Activated CD8-positive, alpha-beta memory T cell treated with anti-CD3 and anti-CD28 coated beads for 24 hours (primary cell): ENCODE measurements at regions not wholly inside any gene's neighbourhood (a gene's known extent, or its start where the extent isn't known, plus 50 kb on each side); places are given as distances from the start of the nearest gene placed in this dataset.
"Not testable (repeated sequence)": the region's sequence is repeated elsewhere in the genome, so short reads cannot be mapped to it uniquely, and the experiment has no call there.

ENCODE experiments used
- DNase-seq: peaks from one replicate; pipeline ENCODE4 v3.0.0-alpha.2; 2020

DNA sequence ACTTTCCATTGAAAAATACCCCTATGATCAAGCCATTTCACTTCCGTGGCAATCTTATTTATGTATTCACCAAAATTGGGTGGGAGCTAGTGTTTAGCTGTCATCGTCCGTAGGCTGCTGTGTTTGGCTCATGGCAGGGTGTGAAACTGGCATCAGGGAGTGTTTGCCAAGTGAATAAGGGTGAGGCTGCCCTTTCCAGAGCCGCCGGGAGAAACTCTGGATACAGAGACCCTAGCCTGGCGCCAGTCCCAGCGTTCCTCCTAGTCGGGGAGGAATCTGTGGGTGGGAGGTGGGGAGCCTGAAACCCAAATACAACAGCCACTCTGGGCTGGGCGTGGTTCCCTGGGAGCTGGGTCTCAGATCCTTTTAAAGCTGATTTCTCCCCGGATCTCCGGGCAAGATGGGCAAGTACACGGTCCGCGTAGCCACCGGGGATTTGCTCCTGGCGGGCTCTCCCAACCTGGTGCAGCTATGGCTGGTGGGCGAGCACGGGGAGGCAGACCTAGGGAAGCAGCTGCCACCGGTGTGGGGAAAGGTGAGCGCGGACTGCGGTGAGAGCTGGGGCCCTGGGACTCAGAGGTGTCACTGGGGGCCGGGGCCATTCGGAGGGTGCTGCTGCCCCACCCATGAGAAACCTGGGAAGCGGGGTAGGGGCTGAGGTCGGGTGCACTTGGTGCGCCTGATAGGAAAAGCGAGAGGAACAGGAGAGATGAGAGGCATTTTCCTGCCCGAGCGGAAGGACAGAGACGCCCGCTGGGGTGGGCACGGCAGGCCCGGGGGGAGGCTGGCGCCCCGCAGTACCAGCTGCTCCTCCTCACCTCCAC lies 62.1 kb upstream of the TEKT1 start:
- DNase-seq = no peak

DNA sequence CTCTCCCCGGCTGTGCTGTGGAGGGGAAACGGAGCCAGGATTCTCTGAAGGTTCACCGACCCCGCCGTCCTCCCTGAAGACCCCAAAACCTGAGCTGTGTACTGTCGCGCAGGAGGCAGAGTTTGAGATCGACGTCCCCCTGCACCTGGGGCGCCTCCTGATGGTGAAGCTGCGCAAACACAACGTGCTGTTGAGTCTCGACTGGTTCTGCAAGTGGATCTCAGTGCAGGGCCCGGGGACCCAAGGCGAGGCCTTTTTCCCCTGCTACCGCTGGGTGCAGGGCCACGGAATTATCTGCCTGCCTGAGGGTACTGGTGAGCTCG lies 62.6 kb upstream of the TEKT1 start:
- peak; percentile 67 for DNase-seq

DNA sequence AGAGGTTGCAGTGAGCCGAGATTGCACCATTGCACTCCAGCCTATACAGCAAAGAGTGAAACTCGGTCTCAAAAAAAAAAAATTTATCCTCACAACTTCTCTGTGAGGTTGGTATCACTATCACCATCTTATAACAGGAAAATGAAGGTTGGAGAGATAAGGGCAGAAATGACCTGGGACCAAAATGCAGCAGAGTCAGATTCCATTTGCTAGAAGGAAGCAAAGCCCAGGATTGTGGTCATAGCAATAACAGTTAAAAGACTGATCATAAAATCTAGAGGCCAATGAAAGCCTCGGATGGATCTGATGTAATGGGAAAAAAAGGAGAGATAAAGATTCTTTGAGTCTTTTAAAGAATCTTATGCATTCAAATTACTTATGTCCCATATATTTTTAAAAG lies 69.6 kb upstream of the TEKT1 start:
- no peak for DNase-seq

DNA sequence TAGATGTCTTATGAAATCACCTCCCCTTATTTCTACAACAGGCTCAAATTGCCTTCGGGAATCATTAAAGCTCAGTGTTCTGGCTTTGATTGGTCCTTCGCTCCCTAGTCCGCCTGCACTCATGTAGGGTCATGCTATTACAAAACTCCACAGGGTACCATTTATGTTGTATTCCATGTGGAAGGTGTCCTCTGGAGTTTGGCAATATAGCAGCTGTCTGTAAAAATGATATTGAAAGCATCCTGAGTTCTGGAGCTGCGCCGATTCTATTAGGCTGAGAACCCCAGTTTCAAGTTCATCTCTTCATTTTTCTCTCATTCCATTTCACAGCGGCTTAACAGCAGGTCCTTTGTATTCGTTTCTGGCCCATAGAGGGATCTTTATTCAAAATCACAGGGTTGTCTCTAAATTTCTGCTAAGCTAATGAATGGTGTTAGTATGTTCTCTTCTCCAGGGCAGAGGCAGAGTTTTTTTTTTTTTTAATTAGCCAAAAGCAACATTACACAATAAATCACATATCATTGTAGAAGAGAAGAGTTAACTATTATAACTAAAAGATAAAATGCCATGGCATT lies 71.9 kb upstream of the TEKT1 start:
- no peak for DNase-seq

DNA sequence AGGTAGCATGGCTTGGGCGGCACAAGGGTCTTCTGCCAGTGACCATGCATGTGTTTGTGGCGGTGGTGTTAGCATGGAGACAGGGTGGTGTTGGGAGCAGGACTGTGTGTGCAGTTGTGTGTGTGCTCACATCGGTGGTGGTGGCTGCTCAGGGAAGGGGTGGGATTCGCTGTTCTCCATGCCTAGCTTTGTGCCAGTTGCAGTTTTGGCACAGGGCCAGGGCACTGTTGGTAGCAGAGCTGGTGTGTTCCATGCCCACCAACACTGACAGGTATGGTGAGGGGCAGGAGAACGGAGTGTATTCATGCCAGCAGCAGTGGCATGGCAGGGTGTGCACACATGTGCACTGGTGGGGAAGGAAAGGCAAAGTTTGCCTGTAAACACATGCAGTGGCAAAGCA lies 77.3 kb upstream of the TEKT1 start:
- DNase-seq = no peak

DNA sequence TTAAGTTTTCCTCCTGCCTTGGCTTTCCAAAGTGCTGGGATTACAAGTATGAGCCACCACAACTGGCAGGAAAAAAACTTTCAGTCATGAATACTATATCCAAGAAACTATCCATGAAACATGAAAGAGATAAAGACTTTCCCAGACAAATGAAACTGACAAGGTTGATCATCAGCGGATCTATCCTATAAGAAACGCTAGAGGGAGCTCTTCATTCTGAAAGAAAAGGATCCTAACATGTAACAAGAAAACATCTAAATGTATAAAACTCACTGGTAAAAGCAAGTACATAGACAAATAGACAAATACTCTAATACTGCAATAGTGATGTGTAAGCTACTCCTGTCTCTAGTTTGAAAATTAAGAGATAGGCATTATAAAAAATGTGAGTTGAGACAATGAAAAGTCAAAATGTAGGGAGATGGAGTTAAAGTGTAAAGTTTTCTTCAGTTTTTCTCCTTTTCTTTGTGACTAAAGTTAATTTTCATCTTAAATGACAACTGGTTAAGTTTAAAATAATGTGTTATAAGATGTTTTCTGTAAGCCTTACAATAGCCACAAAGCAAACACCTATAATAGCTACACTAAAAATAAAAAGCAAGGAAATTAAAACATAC lies 79.6 kb upstream of the TEKT1 start:
- no peak for DNase-seq

DNA sequence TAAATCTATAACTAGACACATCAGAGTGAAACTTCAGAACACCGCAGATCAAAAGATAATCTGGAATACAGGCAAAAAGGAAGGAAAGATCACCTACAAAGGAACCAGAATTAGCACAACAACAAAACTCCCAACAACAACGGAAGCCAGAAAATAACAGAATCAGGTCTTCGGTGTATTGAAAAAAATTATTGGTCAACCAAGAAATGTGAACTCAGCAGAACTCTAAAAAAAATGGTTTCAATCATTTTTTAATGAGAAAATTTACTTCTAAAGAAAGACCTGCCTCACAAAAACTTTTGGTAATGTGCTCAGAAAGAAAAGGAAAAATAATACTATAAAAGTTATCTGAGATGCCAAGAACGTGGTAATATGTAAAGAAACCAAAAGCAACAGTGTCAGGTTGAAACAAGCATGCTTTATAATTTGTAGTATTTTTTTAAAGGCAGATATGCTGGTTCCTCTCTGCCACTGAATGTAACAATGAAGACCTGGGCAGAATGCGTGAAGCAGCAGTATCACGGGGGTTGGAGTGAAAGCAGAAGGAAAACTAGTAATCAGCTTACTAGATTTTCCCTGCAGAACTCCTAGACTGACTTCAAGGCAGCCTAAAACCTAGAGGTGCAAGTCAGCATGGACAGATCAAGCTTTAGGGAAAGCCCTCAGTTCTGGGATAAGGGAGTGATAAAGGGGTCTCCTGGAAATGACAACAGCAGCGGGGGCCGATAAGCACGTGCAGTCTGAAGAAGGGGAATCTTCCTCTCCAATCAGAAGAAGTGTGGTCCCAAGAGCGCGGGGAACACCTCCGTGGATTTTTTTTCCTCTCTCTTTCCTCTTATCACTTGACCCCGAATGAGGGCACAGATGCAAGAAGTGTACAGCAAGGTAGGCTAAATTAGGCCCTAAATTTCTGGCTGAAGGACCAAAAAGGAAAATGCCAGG lies 80.9 kb upstream of the TEKT1 start:
- no peak for DNase-seq

DNA sequence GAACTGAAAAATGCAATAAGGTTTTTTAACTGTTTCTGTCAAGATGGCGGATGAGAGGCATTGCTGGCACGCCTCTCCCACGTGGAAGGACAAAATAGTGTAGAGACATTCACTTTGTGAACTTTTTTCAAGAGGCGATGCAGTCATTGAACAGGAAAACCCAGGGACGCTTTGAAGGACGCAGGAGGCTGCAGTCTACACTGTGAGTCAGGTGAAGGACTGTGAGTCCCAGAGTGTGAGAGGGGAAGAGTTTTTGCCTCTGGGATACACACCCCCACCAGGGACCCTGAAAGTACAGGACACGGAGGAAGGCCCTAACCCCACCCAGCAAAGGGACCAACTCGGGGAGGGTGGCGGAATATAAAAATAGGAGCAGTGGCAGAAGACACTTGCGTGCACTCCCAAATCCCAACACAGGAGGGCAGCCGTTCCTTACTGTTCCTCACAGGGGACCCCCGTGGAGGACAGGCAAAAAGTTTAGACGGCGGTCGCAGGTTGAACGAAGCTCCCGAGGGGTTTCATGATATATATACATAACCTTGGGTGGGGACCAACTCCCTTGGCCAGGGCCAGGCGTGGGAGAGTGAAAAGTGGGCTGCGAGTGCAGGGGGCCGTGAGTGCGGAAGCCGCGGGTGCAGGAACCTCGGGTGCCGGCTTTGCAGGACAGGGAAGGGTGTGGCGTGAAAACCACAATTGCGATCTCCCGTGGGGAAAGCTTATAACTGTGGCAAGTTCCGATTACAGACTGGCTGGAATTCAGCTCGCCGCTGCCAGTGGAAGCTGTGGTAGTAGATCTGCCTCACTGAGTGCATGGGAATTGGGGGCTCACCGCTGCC lies 82.0 kb upstream of the ALOX12 start:
- DNase-seq = peak; percentile 92

DNA sequence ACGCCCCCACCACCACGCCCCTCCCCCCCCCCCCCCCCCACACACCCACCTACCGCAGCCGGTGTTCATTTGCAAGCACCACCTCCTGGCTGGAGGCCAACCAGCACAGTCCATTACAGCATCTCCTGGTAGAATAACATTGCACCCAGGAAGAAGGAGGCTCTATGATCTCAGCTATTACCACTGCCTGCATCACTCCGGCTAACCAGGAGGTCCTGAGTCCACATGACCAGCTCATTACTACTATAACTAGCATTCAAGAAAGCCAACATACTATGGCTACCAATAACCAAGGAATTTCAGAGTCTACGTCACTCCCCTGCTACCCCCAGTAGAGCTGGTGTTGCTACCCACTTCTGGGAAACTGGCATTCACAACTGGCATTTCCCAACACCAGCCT lies 81.1 kb upstream of the ALOX12 start:
- DNase-seq = no peak

DNA sequence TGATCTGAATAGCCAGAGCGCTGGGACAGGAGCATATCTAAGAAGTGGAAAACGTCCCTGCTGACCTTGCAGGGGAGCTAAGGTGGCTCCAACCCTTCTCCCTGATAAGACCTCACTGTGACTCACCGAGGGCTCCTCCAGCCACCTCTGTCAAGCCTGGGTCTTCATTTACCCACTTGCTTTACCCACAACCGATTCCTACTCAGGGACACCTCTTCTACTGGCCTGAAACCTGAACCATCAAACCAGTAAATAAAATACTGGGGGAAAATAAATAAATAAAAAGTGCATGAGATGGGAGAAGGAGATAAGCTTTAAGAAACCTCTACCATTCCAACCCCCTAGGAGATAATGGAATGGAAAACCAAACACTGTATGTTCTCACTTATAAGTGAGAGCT lies 80.2 kb upstream of the ALOX12 start:
- DNase-seq = no peak

DNA sequence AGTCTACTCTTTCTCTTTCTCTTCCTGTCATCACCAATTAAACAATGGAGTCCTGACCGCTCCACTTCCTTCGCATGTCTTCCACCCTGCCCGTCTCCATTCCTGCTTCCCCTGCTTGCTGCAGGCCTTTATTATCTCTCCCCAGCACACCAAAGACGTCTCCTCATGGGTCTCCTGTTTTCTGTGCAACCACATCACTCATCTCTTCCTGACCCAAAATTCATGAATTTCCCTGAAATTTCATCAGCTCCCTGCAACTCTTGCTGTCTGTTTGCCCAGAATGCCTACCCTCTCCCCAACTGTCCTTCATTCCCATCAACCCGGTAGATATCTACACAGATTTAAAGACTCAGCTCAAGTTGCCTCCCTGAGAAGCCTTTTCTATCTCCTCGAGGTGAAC lies 76.7 kb upstream of the ALOX12 start:
- no peak for DNase-seq

DNA sequence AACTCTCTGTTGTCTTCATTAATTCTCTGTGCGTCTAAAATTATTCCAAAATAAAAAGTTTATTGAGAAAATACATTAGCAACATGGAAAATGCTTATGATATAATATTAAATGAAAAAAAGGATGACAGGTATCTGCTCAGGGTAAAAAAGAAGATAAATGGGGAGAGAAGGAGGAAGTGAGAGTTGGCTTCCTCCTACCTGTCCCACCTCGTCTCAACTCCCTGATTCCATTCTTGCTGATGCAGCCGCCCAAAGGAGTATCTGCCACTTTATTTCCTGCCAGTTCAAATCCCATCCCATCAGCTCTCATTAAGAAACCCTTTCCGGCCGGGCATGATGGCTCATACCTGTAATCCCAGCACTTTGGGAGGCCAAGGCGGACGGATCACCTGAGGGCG lies 72.5 kb upstream of the ALOX12 start:
- no peak for DNase-seq

DNA sequence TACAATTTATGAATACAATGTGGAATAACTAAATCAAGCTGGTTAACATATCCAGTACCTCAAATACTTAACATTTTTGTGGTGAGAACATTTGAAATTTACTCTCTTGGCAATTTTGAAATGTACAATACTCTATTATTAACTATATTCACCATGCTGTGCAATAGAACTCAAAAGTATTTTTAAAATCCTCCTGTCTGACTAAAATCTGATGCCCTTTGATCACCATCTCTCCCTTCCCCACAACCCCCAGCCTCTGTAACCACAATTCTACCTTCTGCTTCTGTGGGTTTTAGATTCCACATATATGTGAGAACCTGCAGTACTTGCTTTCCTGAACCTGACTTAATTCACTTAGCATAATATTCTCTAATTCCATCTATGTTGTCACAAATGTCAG lies 71.6 kb upstream of the ALOX12 start:
- DNase-seq = no peak

DNA sequence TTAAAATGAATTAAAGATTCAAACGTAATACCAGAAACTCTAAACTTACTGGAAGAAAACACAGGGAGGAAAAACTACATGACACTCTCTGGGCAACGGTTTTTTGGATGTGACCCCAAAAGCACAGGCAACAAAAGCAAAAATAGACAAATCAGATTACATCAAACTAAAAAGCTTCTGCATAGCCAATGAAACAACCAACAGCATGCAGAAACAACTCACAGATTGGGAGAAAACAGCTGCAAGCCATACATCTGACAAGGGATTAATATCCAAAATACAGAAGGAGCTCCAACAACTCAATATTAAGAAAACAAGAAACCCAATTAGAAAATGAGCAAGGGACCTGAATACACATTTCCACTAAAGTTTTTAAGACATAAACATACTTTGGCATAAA lies 69.2 kb upstream of the ALOX12 start:
- no peak for DNase-seq

DNA sequence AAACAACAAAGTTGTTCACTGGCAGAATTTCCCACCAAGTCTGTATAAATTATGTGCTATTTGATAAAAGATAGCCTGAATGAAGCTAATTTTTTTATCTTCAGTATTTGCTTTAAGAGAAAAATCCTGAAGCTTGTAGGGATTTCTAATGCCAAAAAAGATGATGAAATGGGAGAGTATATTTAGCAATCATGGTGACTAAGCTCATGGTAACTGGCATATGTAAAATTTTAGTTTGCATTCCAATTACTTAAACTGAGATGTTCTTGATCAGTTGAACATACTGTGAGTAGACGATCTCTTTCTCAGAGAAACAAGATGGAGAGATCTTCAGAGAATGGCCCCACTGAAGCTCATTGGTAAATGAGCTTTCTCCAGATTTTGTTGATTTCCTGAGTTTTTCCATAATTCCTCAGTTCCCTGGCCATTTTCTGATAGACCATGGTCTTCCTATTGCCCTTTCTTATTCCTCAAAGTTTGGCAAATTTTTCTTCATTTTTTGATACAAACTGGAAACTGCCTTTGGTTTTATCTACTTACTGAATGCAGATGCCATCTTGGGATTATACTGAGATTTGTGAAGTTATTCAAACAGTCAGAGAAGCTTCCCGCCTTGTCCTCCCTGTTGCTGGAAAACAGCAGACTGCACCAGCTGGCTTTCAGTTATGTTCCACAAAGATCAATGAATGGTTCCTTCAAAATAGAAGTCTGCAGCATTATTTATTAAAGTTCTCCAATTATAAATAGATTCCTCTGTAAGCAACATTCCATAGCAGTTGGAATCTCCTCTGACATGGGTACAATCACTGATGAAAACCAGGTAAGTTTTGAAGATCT lies 68.3 kb upstream of the ALOX12 start:
- DNase-seq = no peak

DNA sequence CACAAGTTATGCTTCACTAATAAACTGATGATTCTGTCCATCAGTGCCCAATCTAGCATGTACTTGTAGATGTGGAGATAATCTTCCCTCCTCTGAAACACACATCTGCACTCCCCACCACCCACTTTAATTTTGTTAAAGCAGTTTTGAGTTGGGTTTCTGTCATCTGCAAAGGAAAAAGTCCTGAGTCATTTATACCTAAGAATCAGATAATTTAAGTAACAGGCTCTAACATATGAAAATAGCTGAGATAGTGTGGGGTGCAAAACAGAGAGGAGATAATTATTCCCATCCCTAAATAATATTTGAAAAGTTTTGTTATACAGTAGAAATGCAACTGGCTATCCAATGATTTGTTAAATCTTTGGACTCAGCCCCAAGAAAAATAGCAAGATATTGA lies 67.7 kb upstream of the ALOX12 start:
- no peak for DNase-seq

DNA sequence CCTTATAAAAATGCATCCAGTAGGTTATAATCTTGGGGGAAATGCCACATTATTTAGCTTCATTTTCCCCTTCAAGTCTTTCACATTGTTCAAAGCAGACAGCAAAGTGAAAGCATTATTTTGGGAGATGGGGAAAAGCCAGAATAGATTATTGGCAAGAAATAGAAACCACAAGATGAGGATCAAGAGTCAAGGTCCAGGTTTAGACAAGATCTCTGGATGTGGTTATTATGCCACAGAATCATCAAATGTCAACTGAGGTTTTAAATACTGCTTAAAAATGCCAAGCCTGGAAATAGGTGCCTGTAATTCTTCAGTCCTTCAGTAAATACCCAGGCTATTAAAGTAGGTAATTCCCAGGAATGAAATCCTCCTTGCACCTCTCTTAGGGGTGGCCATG lies 65.1 kb upstream of the ALOX12 start:
- no peak for DNase-seq

DNA sequence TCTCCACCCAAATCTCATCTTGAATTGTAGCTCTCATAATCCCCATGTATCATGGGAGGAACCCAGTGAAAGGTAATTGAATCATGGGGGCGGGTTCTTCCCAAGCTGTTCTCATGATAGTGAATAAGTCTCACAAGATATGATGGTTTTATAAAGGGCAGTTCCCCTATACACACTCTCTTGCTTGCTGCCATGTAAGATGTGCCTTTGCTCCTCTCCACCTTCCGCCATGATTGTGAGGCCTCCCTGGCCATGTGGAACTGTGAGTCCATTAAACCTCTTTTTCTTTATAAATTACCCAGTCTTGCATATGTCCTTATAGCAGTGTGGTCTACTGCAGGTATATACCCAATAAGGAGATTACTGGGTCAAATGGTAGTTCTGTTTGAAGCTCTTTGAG lies 61.3 kb upstream of the ALOX12 start:
- DNase-seq = not testable (repeated sequence)

DNA sequence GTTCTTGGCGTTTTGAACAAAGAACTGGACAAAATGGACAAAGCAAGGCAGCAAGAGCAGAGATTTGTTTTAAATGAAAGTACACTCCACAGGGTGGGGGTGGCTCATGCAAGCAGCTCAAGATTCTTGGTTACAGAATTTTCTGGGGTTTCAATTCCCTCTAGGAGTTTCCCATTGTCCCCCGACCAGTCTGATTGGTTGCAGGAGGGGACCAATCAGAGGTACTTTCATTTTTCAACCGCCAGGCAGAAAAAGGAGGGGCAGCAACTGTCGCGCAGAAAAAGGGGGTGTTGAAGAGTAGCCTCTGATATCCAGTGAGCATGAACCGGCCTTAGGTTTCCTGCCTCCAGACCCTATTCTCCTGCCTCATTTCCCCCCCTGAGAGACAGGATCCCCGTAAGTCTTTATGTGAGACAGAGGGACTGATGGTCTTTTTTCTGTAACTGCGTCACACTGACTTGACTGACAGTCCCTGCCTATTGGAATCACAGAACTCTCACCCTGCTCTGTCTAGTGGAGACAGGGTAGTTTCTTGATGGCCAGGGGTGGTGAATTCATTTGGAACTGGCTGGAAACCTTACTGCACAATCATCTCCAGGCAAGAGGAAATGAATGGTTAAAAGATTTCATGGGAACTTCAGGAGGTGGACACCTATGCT lies 59.4 kb upstream of the ALOX12 start:
- no peak for DNase-seq

DNA sequence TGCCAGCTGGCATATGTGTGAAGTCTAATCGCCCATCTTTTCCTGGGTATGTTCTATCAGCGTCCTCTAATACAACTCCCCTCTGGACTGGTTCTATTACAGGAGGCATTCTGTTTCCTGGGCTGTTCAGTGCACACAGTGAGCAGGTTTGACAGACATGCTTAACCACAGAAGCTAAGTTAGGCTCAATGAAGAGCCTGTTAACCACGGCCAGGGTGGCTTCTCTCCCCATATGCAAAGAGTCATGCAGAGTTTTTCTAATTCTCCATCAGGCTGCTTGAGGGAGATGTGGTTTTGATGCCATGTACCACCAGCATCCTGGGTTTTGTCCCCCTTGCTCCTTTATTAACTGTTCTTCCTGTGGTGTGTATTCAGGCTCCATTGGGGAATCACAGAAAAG lies 57.2 kb upstream of the ALOX12 start:
- no peak for DNase-seq

DNA sequence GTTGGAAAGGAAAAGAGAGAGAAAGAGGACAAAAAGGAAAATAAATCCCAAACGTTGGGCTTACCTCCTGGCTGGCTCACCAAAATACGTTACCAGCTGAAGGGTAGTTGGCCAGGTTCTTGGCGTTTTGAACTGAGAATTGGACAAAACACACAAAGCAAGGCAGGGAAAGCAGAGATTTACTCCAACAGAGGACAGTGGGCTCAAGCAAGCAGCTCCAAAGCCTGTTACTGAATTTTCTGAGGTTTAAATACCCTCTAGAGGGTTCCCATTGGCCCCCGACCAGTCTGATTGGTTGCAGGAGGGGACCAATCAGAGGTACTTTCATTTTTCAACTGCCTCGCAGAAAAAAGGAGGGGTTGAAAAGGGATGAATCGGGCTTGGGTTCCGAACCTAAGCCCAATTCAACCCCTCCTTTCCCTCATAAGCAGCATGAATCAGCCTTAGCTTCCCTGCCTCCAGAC lies 55.6 kb upstream of the ALOX12 start:
- DNase-seq = no peak
